Neural progenitor cell (in vitro differentiated cells): ENCODE measurements at regions not wholly inside any gene's neighbourhood (a gene's known extent, or its start where the extent isn't known, plus 50 kb on each side); places are given as distances from the start of the nearest gene placed in this dataset.
A peak's percentile ranks its signal among the peaks of the same experiment; 100 is the strongest.

Source experiments
- DNase-seq: peaks from one replicate; pipeline ENCODE4 v3.0.0-alpha.2; 2016; ENCODE audit warnings: low spot score
- H2AFZ ChIP-seq: fragments of 200-600 bp; sonication (generic); replicated peaks from 2 replicates; pipeline ENCODE4 v1.6.1; 2016; ENCODE audit warnings: antibody characterized with exemption
- H3F3A ChIP-seq: fragments of 200-600 bp; sonication (generic); 2 replicates; pipeline ENCODE4 v1.6.1; 2016; ENCODE audit warnings: antibody characterized with exemption, low read depth
- H3K27ac ChIP-seq: fragments of 200-600 bp; sonication (generic); 2 replicates; pipeline ENCODE4 v1.5.1; 2016; ENCODE audit warnings: mild to moderate bottlenecking
- H3K27me3 ChIP-seq: fragments of 200-600 bp; sonication (generic); 2 replicates; pipeline ENCODE4 v1.6.1; 2016; ENCODE audit warnings: mild to moderate bottlenecking, moderate library complexity
- H3K36me3 ChIP-seq: fragments of 200-600 bp; sonication (generic); 2 replicates; pipeline ENCODE4 v1.5.1; 2016
- H3K4me1 ChIP-seq: fragments of 200-600 bp; sonication (generic); 2 replicates; pipeline ENCODE4 v1.6.1; 2016; ENCODE audit warnings: mixed run types
- H3K4me2 ChIP-seq: fragments of 200-600 bp; sonication (generic); 2 replicates; pipeline ENCODE4 v1.6.1; 2016
- H3K4me3 ChIP-seq: fragments of 200-600 bp; sonication (generic); 2 replicates; pipeline ENCODE4 v1.5.1; 2016
- H3K79me2 ChIP-seq: fragments of 200-600 bp; sonication (generic); 2 replicates; pipeline ENCODE4 v1.6.1; 2016; ENCODE audit warnings: low read depth
- H3K9ac ChIP-seq: fragments of 200-600 bp; sonication (generic); 2 replicates; pipeline ENCODE4 v1.6.1; 2016
- H3K9me3 ChIP-seq: fragments of 200-600 bp; sonication (generic); 2 replicates; pipeline ENCODE4 v1.5.1; 2016; ENCODE audit warnings: low read depth
- H4K20me1 ChIP-seq: fragments of 200-600 bp; sonication (generic); 2 replicates; pipeline ENCODE4 v1.6.1; 2016; ENCODE audit warnings: low read depth
- H3K27ac Mint-ChIP-seq: 3 replicates; pipeline ENCODE4 v1.8.0; 2021; ENCODE audit warnings: mixed read lengths
- H3K27me3 Mint-ChIP-seq: 2 replicates; pipeline ENCODE4 v1.8.0; 2022; ENCODE audit warnings: low read depth, mild to moderate bottlenecking, inconsistent platforms, moderate library complexity, mixed read lengths; ENCODE audit not compliant: insufficient read depth
- H3K36me3 Mint-ChIP-seq: 3 replicates; pipeline ENCODE4 v1.8.0; 2021; ENCODE audit warnings: mixed read lengths
- H3K4me1 Mint-ChIP-seq: 3 replicates; pipeline ENCODE4 v1.8.0; 2021; ENCODE audit warnings: mixed read lengths
- H3K4me3 Mint-ChIP-seq: 3 replicates; pipeline ENCODE4 v1.8.0; 2021; ENCODE audit warnings: mild to moderate bottlenecking, moderate library complexity, mixed read lengths
- H3K9me3 Mint-ChIP-seq: 3 replicates; pipeline ENCODE4 v1.8.0; 2020; ENCODE audit warnings: mixed read lengths
- EZH2 ChIP-seq: fragments of 200-600 bp; sonication (generic); IDR thresholded peaks from 2 replicates; pipeline ENCODE4 v1.6.1; 2017; ENCODE audit warnings: antibody characterized with exemption, mild to moderate bottlenecking, moderate library complexity
- EZH2phosphoT487 ChIP-seq: fragments of 200-600 bp; sonication (generic); IDR thresholded peaks from 2 replicates; pipeline ENCODE4 v1.6.1; 2017; ENCODE audit warnings: antibody characterized with exemption
- TF ChIP-seq, protein P1 (sequence below): fragments of 200-600 bp; sonication (generic); IDR thresholded peaks from 2 replicates; pipeline ENCODE4 v1.5.1; 2017; ENCODE audit warnings: antibody characterized with exemption, mild to moderate bottlenecking

DNA sequence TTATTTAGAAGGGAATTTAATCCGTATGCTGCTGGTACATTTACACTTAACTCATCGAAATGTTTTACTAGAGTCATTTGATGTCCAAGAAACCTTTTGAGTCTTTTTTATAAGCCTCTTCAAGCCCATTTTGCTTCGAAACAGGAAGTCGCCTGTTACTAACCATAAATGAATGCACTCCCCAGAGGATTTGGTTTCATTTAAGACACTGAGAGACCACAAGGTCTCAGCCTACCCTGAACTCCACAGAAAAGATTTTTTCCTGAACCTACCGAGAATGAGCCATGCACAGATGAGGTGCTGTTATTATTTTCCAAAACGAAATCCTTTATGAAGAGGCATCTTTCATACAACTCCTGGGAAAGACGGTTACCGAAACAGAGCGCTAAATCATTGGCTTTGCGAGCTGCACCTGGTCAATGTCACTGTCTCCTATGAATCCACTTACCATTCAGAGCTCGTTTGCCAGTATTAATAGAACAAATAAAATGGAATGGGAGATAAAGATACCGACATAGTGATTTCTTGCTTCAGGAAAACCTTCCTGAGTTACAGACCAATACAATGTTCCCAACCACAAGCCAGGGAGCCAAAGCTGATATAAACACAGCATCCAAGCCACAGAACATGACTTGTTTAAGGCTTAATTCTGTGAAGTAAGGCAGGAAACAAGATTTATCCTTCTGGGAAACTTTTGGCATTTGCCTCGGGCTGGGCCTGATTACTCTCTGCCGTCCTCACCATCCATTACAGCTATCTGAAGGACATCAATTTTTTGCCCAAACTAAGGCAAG is 382.1 kb downstream of the OSR1 start:
- no peak overlapping the region for H3K4me3 Mint-ChIP-seq
- no peak for TF ChIP-seq EZH2
- TF ChIP-seq, protein P1, sequence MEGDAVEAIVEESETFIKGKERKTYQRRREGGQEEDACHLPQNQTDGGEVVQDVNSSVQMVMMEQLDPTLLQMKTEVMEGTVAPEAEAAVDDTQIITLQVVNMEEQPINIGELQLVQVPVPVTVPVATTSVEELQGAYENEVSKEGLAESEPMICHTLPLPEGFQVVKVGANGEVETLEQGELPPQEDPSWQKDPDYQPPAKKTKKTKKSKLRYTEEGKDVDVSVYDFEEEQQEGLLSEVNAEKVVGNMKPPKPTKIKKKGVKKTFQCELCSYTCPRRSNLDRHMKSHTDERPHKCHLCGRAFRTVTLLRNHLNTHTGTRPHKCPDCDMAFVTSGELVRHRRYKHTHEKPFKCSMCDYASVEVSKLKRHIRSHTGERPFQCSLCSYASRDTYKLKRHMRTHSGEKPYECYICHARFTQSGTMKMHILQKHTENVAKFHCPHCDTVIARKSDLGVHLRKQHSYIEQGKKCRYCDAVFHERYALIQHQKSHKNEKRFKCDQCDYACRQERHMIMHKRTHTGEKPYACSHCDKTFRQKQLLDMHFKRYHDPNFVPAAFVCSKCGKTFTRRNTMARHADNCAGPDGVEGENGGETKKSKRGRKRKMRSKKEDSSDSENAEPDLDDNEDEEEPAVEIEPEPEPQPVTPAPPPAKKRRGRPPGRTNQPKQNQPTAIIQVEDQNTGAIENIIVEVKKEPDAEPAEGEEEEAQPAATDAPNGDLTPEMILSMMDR = no peak
- TF ChIP-seq EZH2phosphoT487 = no peak
- H3K4me1 Mint-ChIP-seq = peaks cover 10% of the 10 kb centered on the region
- Histone ChIP-seq H2AFZ (peak overlapping the region; percentile 2), H3K4me1 (no peaks in the 10 kb centered on the region), H4K20me1 (no peaks in the 10 kb centered on the region), H3K27me3 (no peaks in the 10 kb centered on the region), H3K9me3 (no peaks in the 10 kb centered on the region), H3K27ac (no peak overlapping the region), H3K9ac (no peak overlapping the region), H3K4me3 (no peak overlapping the region), H3F3A (no peaks in the 10 kb centered on the region), H3K4me2 (no peak overlapping the region), H3K79me2 (no peaks in the 10 kb centered on the region), H3K36me3 (no peaks in the 10 kb centered on the region)
- H3K27ac Mint-ChIP-seq = no peak overlapping the region
- DNase-seq = no peak
- no peaks in the 10 kb centered on the region for H3K9me3 Mint-ChIP-seq
- H3K27me3 Mint-ChIP-seq = no peaks in the 10 kb centered on the region
- no peaks in the 10 kb centered on the region for H3K36me3 Mint-ChIP-seq

DNA sequence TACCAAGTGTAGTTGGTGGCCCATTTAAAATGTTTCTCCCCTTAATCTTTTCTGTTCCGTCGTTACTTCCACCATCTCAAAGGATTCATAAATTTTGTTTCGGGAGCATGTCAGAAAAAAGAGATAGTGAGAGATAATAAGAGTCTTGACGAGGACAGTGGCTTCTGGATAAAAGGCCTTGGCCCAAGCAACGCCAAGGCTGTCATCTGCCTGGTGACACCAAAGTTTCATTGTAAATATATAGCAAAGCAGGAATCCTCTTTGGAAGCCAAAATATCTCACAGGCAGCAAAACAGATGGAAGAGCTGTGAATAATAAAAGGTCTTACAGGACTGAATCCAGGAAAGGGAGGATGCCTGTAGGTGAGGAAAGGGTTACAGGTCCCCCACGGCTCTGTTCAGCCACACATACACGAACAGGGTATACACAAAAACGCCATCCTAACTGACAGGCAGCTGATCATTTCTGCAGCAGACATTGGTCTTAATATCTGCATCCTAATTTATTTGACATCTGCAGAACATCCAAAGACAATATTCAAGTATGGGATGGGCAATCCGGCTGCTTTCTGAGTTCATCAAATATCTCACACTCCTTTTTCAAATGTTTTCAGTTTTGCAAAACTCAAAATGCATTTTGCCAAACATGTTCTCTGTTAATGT is 382.8 kb downstream of the OSR1 start:
- H3K4me3 Mint-ChIP-seq = no peak overlapping the region
- Histone ChIP-seq H3K9ac (no peak overlapping the region), H3K4me1 (no peaks in the 10 kb centered on the region), H3K36me3 (no peaks in the 10 kb centered on the region), H3F3A (no peaks in the 10 kb centered on the region), H3K27me3 (no peaks in the 10 kb centered on the region), H3K4me2 (no peak overlapping the region), H3K4me3 (no peak overlapping the region), H2AFZ (peak overlapping the region; percentile 2), H3K9me3 (no peaks in the 10 kb centered on the region), H3K27ac (no peak overlapping the region), H4K20me1 (no peaks in the 10 kb centered on the region), H3K79me2 (no peaks in the 10 kb centered on the region)
- H3K4me1 Mint-ChIP-seq = peaks cover 10% of the 10 kb centered on the region
- no peak for TF ChIP-seq EZH2
- TF ChIP-seq, protein P1 = no peak
- no peak for TF ChIP-seq EZH2phosphoT487
- no peak for DNase-seq
- H3K27ac Mint-ChIP-seq = no peak overlapping the region
- H3K27me3 Mint-ChIP-seq = no peaks in the 10 kb centered on the region
- no peaks in the 10 kb centered on the region for H3K36me3 Mint-ChIP-seq
- H3K9me3 Mint-ChIP-seq = no peaks in the 10 kb centered on the region

DNA sequence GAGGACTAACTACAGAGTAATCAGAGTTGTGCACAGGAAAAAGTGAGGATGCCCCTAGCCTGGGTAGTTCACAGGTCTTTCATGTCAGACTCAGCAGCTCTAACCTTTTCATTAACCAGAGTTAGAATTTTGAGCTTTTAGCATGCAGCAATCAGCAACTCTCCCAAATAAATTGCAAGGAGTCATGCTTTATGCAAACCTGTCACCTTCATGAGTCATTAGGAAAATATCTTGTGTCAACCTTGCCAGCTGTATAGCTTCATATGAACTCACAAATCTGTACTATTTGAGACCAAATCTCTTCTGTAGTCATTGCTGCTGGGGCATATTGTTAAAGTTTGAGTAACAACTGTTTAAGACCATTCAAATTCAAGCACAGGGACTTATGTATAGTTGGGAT is 382.3 kb upstream of the NT5C1B start:
- Mint-ChIP-seq H3K4me3 (no peak overlapping the region), H3K27me3 (no peaks in the 10 kb centered on the region), H3K9me3 (no peaks in the 10 kb centered on the region), H3K27ac (no peak overlapping the region), H3K4me1 (peaks cover 10% of the 10 kb centered on the region), H3K36me3 (no peaks in the 10 kb centered on the region)
- no peaks in the 10 kb centered on the region for H3K4me1 ChIP-seq
- H3K4me3 ChIP-seq = no peak overlapping the region
- H3K79me2 ChIP-seq = no peaks in the 10 kb centered on the region
- no peaks in the 10 kb centered on the region for H3K9me3 ChIP-seq
- no peak overlapping the region for H3K4me2 ChIP-seq
- H2AFZ ChIP-seq = no peak overlapping the region
- H3K36me3 ChIP-seq = no peaks in the 10 kb centered on the region
- H3K27me3 ChIP-seq = no peaks in the 10 kb centered on the region
- no peaks in the 10 kb centered on the region for H3F3A ChIP-seq
- no peak for DNase-seq
- no peak overlapping the region for H3K9ac ChIP-seq
- H3K27ac ChIP-seq = no peak overlapping the region
- H4K20me1 ChIP-seq = no peaks in the 10 kb centered on the region
- TF ChIP-seq, protein P1 = no peak
- TF ChIP-seq EZH2 (no peak), EZH2phosphoT487 (no peak)
